Osteocyte (in vitro differentiated cells): ENCODE measurements at regions not wholly inside any gene's neighbourhood (a gene's known extent, or its start where the extent isn't known, plus 50 kb on each side); places are given as distances from the start of the nearest gene placed in this dataset.

ENCODE experiments used
- DNase-seq: peaks from one replicate; pipeline ENCODE4 v3.0.0; 2021; ENCODE audit warnings: mixed read lengths; ENCODE audit not compliant: unreplicated experiment; ENCODE audit errors: extremely low spot score
- H3K27ac Mint-ChIP-seq: one replicate; pipeline ENCODE4 v1.8.0; 2021; ENCODE audit warnings: mild to moderate bottlenecking, mixed read lengths; ENCODE audit not compliant: unreplicated experiment
- H3K27me3 Mint-ChIP-seq: one replicate; pipeline ENCODE4 v1.8.0; 2021; ENCODE audit warnings: mixed read lengths; ENCODE audit not compliant: unreplicated experiment
- H3K36me3 Mint-ChIP-seq: one replicate; pipeline ENCODE4 v1.8.0; 2021; ENCODE audit warnings: mixed read lengths; ENCODE audit not compliant: unreplicated experiment
- H3K4me1 Mint-ChIP-seq: one replicate; pipeline ENCODE4 v1.8.0; 2021; ENCODE audit warnings: mixed read lengths; ENCODE audit not compliant: unreplicated experiment
- H3K4me3 Mint-ChIP-seq: one replicate; pipeline ENCODE4 v1.8.0; 2021; ENCODE audit warnings: mild to moderate bottlenecking, moderate library complexity, mixed read lengths; ENCODE audit not compliant: unreplicated experiment
- H3K9me3 Mint-ChIP-seq: one replicate; pipeline ENCODE4 v1.8.0; 2021; ENCODE audit warnings: mixed read lengths; ENCODE audit not compliant: unreplicated experiment
- TF ChIP-seq, protein P1 (sequence below): fragments of 200-600 bp; sonication (generic); IDR thresholded peaks from 2 replicates; pipeline ENCODE4 v1.5.0; 2021; ENCODE audit warnings: antibody characterized with exemption, mild to moderate bottlenecking, moderate library complexity

DNA sequence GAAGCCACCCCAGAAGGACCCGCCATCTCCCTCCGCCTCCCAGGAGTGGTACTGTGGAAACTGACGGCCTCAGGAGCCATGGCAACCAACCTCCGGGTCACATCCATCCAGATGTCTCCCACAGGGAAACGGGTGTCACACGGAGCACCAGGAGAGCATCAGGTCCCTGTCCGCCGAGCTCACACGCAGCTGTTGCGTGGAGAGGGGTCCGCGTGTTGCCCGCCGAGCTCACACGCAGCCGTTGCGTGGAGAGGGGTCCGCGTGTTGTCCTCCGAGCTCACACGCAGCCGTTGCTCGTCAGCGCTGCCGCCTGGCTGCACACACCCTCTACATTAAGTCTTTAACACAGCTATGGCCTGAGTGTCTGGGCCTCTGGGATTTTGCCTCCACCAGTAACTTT is 311.1 kb upstream of the SHH start:
- Mint-ChIP-seq H3K4me1 (no peaks in the 10 kb centered on the region), H3K9me3 (peaks cover 8% of the 10 kb centered on the region), H3K27ac (no peak overlapping the region), H3K36me3 (no peaks in the 10 kb centered on the region), H3K4me3 (no peak overlapping the region), H3K27me3 (no peaks in the 10 kb centered on the region)
- TF ChIP-seq, protein P1, sequence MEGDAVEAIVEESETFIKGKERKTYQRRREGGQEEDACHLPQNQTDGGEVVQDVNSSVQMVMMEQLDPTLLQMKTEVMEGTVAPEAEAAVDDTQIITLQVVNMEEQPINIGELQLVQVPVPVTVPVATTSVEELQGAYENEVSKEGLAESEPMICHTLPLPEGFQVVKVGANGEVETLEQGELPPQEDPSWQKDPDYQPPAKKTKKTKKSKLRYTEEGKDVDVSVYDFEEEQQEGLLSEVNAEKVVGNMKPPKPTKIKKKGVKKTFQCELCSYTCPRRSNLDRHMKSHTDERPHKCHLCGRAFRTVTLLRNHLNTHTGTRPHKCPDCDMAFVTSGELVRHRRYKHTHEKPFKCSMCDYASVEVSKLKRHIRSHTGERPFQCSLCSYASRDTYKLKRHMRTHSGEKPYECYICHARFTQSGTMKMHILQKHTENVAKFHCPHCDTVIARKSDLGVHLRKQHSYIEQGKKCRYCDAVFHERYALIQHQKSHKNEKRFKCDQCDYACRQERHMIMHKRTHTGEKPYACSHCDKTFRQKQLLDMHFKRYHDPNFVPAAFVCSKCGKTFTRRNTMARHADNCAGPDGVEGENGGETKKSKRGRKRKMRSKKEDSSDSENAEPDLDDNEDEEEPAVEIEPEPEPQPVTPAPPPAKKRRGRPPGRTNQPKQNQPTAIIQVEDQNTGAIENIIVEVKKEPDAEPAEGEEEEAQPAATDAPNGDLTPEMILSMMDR, result no peak
- no peak for DNase-seq

DNA sequence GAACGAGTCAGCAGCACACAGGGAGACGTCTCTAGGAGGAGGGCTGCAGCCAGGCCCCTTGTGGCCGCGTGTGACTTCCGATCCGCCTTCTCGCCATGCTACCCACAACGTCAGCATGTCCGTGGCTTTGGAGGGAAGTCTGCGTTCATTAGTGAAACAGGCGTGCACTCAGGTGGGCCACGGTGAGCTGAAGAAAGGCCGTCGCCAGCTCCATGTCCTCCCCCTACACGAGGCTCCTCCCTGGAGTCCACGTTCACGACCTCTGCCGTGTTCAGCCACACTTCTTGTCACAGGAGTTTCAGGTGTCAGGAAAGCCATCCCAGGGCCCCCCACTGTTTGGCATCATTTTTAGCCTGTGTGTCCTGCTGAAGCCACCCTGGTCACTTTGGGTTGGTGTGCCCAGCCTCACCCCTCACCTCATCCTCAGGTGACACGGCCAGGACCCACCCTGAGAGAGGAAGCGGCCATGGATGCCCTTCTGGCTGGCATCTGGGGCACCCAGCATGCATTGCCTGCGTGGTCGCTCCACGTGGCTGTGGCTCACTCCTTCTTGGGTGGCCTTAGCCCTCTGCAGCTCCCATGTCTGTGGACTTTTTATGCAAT is 310.6 kb upstream of the SHH start:
- H3K9me3 Mint-ChIP-seq, result peaks cover 8% of the 10 kb centered on the region
- H3K4me1 Mint-ChIP-seq, result no peaks in the 10 kb centered on the region
- H3K27ac Mint-ChIP-seq, result no peak overlapping the region
- TF ChIP-seq, protein P1, result no peak
- H3K36me3 Mint-ChIP-seq, result no peaks in the 10 kb centered on the region
- no peaks in the 10 kb centered on the region for H3K27me3 Mint-ChIP-seq
- H3K4me3 Mint-ChIP-seq, result no peak overlapping the region
- DNase-seq, result no peak

DNA sequence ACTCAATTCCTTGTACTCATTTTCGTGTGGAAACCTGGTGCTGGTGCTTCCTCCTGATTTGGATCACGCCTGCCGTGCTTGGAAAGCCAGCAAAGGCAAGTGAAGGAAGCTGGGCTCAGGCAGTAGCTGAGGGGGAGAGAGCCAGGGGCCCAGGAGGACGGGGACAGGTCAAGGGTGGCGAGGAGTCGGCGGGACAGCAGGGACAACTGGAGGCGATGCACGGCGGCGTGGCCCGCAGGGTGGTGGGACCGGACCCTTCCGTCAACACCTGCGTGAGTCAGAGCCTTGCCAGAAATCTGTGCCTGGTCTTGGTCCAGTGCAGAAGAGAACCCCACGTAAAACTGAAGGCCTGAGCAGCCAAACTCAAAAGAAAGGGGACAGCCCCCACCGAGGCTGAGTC is 309.7 kb upstream of the SHH start:
- no peaks in the 10 kb centered on the region for H3K4me1 Mint-ChIP-seq
- H3K4me3 Mint-ChIP-seq, result no peak overlapping the region
- DNase-seq, result no peak
- TF ChIP-seq, protein P1, result no peak
- H3K27me3 Mint-ChIP-seq, result no peaks in the 10 kb centered on the region
- H3K9me3 Mint-ChIP-seq, result peaks cover 8% of the 10 kb centered on the region
- H3K36me3 Mint-ChIP-seq, result no peaks in the 10 kb centered on the region
- H3K27ac Mint-ChIP-seq, result no peak overlapping the region

DNA sequence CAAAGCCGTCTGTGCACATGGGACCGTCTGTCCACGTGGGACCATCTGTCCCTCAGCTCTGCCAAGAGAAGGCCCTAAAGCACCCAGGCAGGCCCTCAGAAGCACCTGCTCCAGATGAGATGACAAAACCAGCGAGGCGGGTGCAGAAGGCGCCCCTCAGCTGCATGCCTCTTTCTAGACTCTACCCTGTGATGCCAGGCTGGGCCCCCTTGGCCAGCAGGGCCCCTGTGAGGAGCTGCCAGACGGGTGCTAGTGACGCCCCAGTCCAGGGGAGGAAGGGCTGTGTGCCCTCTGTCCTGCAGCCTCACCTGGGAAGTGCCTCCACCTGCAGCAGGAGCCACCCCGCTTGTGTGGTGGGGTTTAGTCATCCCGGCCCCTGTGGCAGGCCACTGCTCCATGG is 309.2 kb upstream of the SHH start:
- no peaks in the 10 kb centered on the region for H3K4me1 Mint-ChIP-seq
- no peak overlapping the region for H3K27ac Mint-ChIP-seq
- H3K9me3 Mint-ChIP-seq, result peaks cover 8% of the 10 kb centered on the region
- H3K4me3 Mint-ChIP-seq, result no peak overlapping the region
- H3K27me3 Mint-ChIP-seq, result no peaks in the 10 kb centered on the region
- no peak for DNase-seq
- H3K36me3 Mint-ChIP-seq, result no peaks in the 10 kb centered on the region
- TF ChIP-seq, protein P1, result no peak

DNA sequence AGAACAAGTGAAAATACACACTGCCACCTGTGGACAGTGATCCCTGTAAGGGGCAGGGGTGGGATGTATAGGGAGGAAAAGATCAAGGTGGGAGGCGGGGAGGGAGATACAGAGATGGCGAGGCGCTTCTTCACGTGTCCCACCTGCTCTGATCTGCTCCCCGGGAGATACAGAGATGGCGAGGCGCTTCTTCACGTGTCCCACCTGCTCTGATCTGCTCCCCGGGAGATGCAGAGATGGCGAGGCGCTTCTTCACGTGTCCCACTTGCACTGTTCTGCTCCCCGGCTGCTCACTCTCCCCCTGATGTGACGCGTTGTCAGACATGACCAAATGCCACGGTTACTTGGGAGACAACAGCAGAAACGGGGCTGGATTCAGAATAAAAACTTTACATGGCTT is 308.3 kb upstream of the SHH start:
- H3K4me3 Mint-ChIP-seq, result no peak overlapping the region
- no peaks in the 10 kb centered on the region for H3K36me3 Mint-ChIP-seq
- no peaks in the 10 kb centered on the region for H3K27me3 Mint-ChIP-seq
- no peaks in the 10 kb centered on the region for H3K4me1 Mint-ChIP-seq
- no peak overlapping the region for H3K27ac Mint-ChIP-seq
- peaks cover 8% of the 10 kb centered on the region for H3K9me3 Mint-ChIP-seq
- no peak for DNase-seq
- TF ChIP-seq, protein P1, result no peak
